ENCODE measurements at regions not wholly inside any gene's neighbourhood (a gene's known extent, or its start where the extent isn't known, plus 50 kb on each side); places are given as distances from the start of the nearest gene placed in this dataset.

GRCh38 chr18:51727780-51728179 lies 530.3 kb upstream of the MEX3C start:
- DNase-seq (ENCODE audit: low spot score): no peak

GRCh38 chr18:51731070-51731469 lies 533.6 kb upstream of the MEX3C start:
- no peak for DNase-seq (ENCODE audit: low spot score)

- DNase-seq (ENCODE audit: low spot score): no peak
Measured at GRCh38 chr18:51734576-51734975, 537.1 kb upstream of the MEX3C start.

- no peak for DNase-seq (ENCODE audit: low spot score)
Measured at GRCh38 chr18:51739044-51739666, 541.7 kb upstream of the MEX3C start.

- no peak for DNase-seq (ENCODE audit: low spot score)
Measured at GRCh38 chr18:51751901-51752300, 554.4 kb upstream of the MEX3C start.

- no peak for DNase-seq (ENCODE audit: low spot score)
Measured at GRCh38 chr18:51753365-51754057, 556.0 kb upstream of the MEX3C start.

- DNase-seq (ENCODE audit: low spot score): no peak
Measured at GRCh38 chr18:51754566-51754965, 557.1 kb upstream of the MEX3C start.

GRCh38 chr18:51757255-51757924 lies 559.9 kb upstream of the MEX3C start:
- no peak for DNase-seq (ENCODE audit: low spot score)

GRCh38 chr18:51762373-51762772 lies 564.9 kb upstream of the MEX3C start:
- no peak for DNase-seq (ENCODE audit: low spot score)

- no peak for DNase-seq (ENCODE audit: low spot score)
Measured at GRCh38 chr18:51765606-51766360, 568.3 kb upstream of the MEX3C start.

GRCh38 chr18:51767293-51767692 lies 569.8 kb upstream of the MEX3C start:
- DNase-seq (ENCODE audit: low spot score): no peak

- no peak for DNase-seq (ENCODE audit: low spot score)
Measured at GRCh38 chr18:51778115-51778514, 561.9 kb upstream of the DCC start.

GRCh38 chr18:51789871-51790270 lies 550.1 kb upstream of the DCC start:
- DNase-seq (ENCODE audit: low spot score): no peak

GRCh38 chr18:51801514-51801913 lies 538.5 kb upstream of the DCC start:
- no peak for DNase-seq (ENCODE audit: low spot score)

GRCh38 chr18:51802569-51803428 lies 537.2 kb upstream of the DCC start:
- no peak for DNase-seq (ENCODE audit: low spot score)

- no peak for DNase-seq (ENCODE audit: low spot score)
Measured at GRCh38 chr18:51807336-51807735, 532.7 kb upstream of the DCC start.

- no peak for DNase-seq (ENCODE audit: low spot score)
Measured at GRCh38 chr18:51811883-51812282, 528.1 kb upstream of the DCC start.

- DNase-seq (ENCODE audit: low spot score): no peak
Measured at GRCh38 chr18:51813740-51814139, 526.3 kb upstream of the DCC start.

GRCh38 chr18:51821610-51822009 lies 518.4 kb upstream of the DCC start:
- no peak for DNase-seq (ENCODE audit: low spot score)

- no peak for DNase-seq (ENCODE audit: low spot score)
Measured at GRCh38 chr18:51824746-51825145, 515.3 kb upstream of the DCC start.

- no peak for DNase-seq (ENCODE audit: low spot score)
Measured at GRCh38 chr18:51833850-51834249, 506.1 kb upstream of the DCC start.

GRCh38 chr18:51848702-51849101 lies 491.3 kb upstream of the DCC start:
- DNase-seq (ENCODE audit: low spot score): no peak

Data from HuH-7.5 (cell line).